CD4-positive, alpha-beta T cell treated with Interleukin-6 at 100 ng/mL for 8 hours (primary cell): ENCODE measurements at regions not wholly inside any gene's neighbourhood (a gene's known extent, or its start where the extent isn't known, plus 50 kb on each side); places are given as distances from the start of the nearest gene placed in this dataset.
"Not testable (repeated sequence)": the region's sequence is repeated elsewhere in the genome, so short reads cannot be mapped to it uniquely, and the experiment has no call there.

Experiments
- DNase-seq: peaks from one replicate; pipeline ENCODE4 v3.0.0-alpha.2; 2020; ENCODE audit warnings: mixed read lengths, low spot score

DNA sequence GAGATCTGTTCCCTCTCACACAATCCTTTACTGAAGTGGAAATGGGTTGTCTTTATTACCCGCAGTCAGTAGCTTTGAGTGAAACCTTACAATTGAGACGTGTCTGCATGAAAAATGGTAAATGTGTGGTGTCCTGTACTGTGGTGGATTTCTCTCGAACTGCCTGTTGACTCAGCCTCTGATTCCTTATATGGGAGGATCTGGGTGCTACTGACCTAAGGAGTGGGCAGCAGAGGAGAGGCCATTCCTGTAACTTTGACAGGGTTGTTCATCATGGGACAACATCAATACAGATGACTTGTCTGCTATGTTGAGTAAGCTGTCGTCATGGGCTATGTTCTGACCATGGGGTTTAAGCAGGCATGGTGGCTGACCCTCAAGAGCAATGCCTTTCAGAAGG is 159.6 kb upstream of the WDR1 start:
- DNase-seq: no peak

DNA sequence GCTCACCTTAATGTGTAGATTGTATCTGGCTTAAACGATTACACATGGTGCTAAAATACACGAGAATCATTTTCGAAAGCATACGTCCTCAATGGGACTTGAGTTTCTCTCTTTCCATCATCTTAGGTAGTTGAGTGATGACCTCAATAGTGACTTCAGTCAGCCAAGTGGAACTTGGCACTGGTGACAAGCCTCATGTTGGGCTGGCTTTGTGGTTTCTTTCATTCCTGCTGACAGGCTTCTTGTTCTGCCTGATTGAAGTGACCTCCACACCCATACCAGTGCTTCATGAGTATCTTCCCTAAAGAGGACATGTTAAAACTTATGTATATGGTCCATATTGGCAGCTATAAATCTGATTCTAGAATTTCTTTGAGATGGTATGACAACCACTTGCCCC is 159.1 kb upstream of the WDR1 start:
- DNase-seq: no peak

DNA sequence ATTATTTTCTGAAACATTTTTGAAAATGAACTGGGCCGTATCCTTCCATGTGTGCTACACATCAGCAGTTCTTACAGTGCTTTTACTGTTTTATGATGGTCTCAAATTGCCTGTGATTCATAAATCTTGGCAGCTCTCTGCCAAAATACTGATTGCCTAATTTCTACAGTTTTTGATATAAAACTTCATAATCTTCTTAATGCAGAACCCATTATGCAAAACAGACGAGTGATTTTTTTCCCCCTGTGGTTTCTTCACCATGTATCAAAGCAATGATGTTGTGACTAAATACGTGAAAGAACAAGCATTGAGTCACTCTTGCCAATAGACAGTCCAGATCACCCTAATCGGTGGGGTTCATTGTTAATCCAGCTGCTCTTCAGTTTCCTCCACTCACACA is 156.4 kb upstream of the WDR1 start:
- DNase-seq: no peak

DNA sequence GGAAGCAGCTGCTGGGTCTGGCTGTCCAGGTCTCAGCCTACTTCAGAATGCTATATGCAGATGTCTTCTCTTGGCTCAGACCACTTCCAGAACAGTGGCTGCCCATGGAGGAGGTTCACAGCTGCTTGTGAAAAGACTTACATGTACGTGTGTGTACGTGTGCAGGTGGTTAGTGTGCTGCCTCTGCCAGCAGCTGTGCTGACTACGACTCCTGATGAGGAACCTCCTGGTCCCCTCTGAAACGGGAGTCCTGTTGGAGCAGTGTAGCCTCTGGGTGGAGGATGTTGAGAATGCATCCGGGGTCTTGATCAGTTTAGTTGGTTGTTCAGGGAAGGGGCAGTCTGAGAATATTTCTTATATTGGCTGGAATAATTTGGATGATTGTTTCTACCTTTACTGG is 155.9 kb upstream of the WDR1 start:
- DNase-seq: no peak

DNA sequence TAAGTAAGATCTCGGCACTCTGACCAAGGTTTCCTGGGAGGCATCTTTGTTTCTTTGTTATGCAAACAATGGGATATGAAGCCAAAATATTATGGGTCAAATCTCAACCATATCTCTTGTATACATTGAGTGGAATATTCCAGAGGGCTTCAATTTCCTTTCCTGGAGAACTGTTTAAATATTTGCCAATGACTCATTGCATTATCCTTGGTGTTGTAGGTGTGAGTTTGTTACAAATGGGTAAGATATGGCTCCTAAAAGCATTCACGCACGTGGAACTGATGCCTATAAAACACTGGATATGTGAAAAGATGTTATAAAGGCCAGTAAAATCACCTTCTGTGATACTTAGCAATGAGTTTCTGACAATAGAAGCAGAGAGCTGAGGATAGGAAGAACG is 150.5 kb upstream of the WDR1 start:
- no peak for DNase-seq

DNA sequence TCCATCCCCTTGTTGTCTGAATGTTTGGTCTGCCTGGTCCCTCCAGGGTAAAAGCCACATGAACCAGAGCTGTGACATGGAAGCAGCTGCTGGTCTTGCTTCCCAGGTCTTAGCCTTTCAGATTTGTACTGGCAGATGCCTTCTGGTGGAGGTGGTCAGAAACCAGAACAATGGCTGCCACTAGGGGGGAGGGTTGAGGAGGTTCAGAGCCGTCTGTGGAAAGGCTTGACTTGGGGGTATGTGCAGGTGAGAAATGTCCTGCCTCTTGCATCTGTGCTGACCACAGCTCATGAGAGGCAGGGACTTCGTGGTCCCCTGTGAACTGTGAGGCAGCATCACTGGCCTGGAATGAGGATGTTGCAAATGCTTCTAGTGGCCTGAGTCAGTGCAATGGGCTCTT is 144.2 kb upstream of the WDR1 start:
- no peak for DNase-seq

DNA sequence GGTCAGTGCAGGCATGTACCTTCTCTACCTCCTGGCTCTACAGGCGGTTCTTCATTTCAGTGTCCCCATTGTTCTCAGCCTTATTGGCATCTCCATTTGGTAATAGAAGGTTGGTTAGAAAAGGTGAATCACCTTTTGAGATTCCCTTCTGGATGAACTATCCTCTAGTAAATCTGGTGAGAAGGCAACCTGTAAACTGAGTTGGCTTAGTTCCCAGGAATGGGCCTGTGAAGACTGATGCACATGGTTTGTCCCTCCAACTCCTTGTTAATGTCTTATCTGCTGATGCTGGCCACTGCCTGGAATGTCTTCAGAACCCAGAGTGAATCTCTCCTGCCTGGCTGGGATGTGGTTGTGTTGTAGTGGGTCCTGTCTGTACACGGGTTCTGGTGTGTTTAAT is 143.4 kb upstream of the WDR1 start:
- no peak for DNase-seq

DNA sequence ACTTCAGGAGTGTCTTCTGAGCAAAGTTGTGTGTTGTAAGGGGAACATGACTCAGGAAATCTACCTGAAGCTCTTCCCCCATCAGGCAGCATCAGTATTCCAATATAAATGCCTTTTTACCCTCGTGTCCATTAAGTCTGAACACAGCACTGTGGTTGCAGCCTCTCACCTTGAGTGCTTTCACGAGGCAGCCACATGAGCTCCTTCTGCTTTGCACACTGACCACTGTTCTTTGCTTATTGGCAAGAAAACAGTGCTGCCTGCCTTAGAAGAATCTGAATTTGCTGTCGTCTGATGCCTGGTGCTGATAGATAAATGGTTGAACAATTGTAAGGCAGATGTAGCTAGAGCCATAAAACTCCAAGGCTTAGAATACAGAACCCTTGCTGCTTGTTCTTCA is 139.6 kb upstream of the WDR1 start:
- no peak for DNase-seq

DNA sequence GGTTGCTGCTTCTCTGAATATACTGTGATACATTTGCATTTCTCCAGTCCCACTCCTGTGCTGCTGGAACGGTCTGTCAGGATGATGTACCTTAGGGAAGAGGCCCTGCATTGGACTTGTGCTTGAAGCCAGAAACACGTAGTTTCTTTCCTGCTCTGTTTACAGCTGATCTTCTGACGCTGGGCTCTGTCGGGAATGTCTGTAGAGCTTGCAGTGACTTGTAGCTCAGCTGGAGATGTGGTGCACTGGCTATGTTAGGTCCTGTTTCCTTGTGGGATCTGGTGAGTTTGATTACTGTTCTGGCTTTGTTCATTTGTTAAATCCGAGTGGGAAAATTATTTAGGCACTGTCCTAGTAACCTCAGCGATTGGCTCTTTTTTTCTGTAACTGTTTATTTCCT is 137.2 kb upstream of the WDR1 start:
- DNase-seq: no peak

DNA sequence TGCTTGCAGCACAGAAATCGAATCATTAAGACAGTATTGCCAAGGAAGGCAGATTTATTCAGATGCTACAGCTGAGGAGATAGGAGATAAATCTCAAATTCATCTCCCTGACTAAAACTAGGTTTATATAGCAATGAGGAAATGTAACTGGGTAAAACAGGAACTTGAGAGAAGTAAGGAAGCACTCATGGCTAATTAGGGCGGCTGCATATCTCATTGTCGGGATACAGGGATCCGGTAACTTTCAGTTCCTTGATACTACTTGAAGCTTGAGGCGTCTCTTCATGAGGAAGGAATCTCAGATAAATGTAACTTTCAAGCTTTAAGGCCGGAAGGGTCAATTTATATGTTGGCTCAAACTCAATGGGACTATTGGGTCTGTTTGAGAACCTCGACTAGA is 129.2 kb upstream of the WDR1 start:
- DNase-seq: peak; percentile 0

DNA sequence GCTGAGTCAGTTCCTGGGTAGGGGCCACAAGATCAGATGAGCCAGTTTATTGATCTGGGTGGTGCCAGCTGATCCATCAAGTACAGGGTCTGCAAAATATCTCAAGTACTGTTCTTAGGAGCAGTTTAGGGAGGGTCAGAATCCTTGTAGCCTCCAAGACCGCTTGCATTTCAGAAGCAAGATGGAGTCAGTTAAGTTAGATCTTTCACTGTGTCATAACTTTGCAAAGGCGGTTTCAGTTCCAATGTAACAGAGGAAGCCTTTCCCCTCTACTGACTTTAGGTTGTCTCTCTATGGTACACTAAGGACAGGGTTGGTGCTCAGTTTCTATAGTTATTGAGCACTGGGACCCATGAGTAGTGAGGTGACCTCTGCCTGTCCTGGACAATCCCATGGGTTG is 127.3 kb upstream of the WDR1 start:
- no peak for DNase-seq

DNA sequence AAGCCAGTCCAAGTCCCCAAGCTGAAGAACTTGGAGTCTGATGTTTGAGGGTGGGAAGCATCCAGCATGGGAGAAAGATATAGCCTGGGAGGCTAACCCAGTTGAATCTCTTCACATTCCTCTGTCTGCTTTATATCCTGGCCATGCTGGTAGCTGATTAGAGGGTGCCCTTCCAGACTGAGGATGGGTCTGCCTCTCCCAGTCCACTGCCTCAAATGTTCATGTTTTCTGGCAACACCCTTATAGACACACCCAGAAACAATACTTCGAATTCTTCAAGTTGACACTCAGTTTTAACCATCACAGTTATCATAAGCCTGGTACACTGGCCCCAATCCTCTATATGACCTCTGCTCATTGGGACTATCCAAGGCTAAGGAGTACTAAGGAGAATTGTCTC is 124.1 kb upstream of the WDR1 start:
- no peak for DNase-seq

DNA sequence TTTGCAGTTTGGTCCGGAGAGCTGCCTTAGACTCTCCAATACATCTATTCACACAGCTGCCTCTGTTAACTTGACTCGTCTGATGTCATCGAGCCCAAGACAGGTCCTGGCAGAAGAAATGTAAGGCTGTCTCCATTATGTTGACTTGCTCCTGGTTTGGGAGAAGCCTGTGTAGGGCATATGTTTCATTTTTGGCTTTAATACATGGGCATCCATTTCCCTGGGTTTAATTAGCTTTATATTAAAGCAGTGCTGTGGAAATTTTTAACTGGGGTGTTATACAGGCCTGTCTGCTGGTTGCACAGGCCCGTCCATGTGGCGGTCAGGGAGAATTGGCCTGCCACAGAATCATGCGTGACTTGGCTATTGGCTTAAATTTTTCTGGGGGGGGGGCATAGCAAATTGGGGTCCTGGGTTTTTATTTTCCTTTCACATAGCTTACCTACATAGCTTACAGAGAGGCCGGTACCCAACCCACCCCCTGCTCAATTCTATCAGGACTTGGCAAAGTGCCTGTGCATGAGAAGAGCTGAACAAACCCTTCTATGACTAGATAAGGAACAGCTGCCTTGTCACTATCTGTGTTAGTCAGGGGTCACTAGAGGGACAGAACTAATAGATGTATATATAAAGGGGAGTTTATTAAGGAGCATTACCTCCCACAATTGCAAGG is 123.5 kb upstream of the WDR1 start:
- DNase-seq: peak; percentile 0

DNA sequence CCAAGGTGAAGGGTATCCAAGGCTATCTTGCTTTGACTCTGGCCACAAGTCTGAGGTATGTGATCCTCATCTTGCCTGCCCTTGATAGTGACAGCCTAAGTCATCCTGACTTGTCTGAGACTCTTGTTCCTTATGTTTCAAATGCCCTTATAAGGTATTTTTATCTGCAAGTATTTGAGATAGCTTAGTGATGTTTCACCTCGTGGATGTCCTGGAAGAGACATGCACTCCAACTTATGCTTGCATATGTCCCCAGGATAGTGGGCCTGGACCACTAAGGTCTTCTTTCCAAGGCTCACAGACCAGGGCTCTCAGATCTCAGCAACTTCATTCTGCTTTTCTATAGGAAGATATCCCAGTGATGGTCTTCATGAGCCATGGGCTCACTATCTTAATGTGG is 120.5 kb upstream of the WDR1 start:
- DNase-seq: no peak

DNA sequence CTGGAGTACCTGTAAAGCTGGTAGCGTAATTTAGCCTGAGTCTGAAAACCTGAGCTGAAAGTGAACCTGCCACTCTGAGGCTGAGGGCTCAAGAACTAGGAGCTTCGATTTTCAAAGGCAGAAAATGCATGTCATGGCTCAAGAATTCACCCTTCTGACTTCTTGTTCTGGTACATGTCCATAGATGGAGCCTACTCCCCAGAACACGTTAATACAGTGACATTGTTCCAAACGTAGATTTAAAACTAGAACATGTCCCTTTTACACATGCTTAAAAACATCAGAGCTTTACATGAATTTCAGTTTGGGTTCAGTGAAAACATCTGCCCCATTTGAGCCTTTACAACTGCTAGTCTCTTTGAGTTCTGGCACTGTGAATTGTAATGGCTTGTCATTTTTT is 115.5 kb upstream of the WDR1 start:
- DNase-seq: no peak

DNA sequence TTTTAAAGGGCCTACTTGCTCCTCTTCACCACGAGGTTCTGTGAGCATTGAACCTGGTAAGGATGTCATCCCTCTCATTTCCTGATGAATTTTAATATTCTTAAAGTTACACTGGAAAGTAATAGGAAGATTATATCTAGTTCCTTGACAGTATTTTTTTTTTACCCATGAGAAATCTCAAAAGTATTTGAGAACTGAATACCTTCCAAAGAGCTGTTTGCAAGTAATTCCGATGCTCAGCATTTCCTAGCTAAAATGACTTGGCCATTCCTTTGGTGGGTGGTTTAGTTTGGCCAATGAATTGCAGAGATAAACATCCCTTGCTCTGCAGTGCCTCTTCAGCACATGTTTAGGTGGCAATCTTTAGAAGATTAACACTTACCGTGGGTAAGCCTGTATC is 110.2 kb upstream of the WDR1 start:
- DNase-seq: no peak

DNA sequence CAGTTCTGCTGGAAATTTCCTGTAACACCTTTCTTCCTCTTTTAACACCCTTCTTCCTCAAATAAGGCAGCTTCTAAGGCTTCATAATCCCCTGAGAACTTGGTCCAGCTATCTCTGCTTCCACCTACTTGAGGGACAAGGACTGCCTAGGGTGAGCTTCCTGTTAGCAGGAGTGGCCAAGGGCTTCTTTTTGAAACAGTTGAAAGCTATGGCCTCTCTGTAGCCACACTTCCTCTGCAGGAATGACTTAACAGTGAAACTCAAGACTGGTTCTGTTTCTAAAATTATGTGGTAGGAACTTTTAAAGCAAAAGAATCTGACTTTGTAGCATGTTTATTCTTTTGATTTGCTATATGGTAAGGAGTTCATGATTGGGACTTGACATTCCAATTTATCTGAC is 108.5 kb upstream of the WDR1 start:
- no peak for DNase-seq

DNA sequence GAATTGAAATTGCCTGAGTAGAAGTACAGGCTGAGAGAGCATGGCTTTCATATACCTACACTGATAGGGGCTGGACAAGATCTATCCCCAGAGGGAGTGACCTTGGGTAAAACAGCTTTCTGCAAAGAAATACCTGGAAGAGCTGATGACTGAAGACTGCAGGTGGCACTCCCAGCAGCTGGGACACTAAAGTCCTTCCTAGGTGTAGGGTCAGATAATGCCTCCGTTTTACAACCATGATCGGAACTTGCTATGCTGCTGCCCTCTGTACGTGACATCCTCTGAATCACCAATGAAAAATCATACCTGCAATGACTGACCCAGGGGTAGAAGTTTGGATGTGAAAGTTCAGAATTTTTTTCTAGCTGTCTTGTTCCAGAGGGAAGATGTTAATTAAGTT is 107.2 kb upstream of the WDR1 start:
- DNase-seq: no peak

DNA sequence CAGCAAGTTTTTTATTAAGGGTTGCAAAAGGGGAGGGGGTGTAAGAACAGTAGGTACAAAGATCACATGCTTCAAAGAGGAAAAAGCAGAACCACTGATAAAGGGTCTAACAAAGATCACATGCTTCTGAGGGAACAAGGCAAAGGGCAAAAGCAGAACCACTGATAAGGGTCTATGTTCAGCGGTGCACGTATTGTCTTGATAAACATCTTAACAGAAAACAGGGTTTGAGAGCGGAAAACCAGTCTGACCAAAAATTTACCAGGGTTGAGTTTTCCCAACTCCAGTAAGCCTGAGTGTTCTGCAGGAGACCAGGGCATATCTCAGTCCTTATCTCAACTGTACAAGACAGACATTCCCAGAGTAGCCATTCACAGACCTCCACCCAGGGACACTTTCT is 96.9 kb upstream of the WDR1 start:
- DNase-seq: not testable (repeated sequence)

DNA sequence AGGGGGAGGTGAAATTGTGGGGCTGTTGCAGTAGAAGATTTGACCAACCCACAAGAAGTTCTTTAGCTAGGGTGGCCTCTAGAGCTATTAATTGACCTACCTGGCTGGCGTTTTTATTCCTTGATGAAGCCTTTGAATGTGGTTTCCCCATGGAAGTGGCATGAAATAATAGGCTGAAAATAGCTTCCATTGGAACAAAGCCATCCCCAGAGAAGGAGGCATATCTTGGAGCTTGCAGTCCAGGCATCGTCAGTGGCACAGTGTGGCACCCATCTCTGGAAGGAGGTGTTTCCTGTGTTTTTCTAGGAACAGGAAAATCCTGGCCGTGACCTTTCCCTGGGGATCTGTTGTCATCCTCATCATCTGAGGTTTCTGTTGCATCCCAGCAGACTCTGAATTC is 96.3 kb upstream of the WDR1 start:
- no peak for DNase-seq

DNA sequence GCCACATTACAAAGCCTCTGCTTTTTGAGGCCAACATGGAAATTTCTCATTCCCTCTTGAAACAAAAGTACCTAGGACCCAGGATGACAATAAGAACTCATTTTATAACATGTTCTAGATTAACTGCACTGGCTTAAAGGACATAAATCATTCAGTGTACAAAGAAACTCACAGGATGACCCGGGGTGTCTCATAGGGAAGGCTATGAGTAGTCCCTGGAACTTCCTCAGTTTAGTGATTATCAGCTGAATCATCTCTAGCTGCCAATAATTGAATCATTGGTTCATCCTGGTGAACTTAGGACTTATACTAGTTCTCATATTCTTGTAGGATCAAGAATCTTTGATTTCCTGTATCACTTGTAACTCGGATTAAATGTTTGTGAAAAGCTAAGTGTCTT is 95.8 kb upstream of the WDR1 start:
- no peak for DNase-seq

DNA sequence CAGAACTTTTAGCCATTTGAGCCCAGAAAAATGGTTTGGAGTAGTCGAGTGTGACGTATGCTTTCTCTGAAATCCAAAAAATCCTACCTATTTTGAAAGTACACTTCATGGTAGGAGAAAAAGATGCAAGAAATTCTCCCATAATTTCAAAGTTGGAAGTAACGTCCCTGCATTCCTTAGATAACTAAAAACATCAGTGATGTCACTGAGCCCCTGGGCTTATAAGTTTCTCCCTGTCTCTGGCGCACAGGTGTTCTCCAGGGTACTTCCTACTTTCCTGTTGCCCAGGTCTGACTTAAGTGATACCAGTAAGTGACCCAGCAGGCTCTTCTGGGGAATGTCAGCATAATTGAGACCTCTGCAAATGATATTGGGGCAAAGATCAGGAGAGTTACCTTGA is 90.5 kb upstream of the WDR1 start:
- DNase-seq: no peak

DNA sequence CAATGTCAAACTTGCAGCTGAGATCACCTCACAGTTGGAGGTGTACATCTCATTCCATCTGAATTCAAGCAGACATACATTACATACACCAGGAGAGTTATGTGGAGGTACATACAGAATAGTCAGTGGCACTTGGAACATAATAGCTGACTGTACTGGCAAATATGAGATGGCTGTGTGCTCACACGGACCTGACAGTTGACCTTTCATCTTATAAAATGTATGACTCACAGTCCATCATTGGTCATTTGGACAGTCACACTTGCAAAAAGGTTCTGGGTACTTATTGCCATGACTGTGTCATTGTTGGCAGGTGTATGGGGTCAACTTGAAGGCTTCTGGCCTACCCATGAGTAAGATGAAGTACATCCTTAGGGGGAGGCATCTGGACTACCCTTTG is 88.6 kb upstream of the WDR1 start:
- peak; percentile 0 for DNase-seq

DNA sequence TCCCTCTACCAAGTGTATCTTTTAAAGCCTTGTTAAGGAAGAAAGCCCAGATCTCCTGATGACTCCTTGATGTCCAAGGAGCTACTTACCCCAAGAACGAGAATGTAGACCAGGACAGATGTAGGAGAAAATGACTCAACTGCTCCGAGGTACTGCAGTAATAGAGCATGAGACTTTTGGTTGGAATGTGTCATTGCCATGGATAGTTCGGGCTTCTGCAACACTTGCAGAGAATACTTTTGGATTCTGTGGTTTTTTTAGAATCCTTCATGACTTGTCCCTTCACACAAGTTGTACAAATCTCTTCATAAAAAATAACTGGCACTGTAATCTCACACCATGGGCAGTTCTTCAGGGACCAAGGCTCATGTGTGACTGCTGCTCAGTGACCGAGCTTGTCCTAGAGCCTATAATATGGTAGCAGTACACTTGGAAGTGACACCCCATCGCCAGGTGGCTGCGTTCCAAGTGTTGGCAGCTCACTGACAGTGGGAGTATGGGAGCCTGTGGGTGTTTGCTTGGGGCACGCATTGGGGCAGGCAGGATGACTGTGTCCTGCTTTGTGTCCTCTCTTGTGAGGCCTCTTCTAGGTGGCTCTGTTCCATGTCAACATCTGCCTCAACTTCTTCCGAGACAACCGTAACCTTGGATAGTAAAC is 87.9 kb upstream of the WDR1 start:
- DNase-seq: peak; percentile 0
